Vagina (tissue), 2 donors: ENCODE measurements at regions not wholly inside any gene's neighbourhood (a gene's known extent, or its start where the extent isn't known, plus 50 kb on each side); places are given as distances from the start of the nearest gene placed in this dataset.

Experiments
- DNase-seq, 2 donors: peaks; one replicate each; pipeline ENCODE4 v3.0.0-alpha.2; 2017; ENCODE audit errors: extremely low spot score in 2 of 2
- H3K27ac ChIP-seq: fragments of 200-600 bp; sonication (generic); one replicate; pipeline ENCODE4 v1.5.1; 2019
- H3K27me3 ChIP-seq: fragments of 200-600 bp; sonication (generic); one replicate; pipeline ENCODE4 v1.5.1; 2019
- H3K36me3 ChIP-seq, 2 donors: fragments of 200-600 bp; sonication (generic); one replicate each; pipeline ENCODE4 v1.5.1; 2017 to 2019
- H3K4me1 ChIP-seq: fragments of 200-600 bp; sonication (generic); one replicate; pipeline ENCODE4 v1.5.1; 2019
- H3K4me3 ChIP-seq, 2 donors: fragments of 200-600 bp; sonication (generic); 1 replicate in 1 of 2; 2 replicates in 1 of 2; pipeline ENCODE4 v1.5.1; 2016 to 2019
- H3K9me3 ChIP-seq: fragments of 200-600 bp; sonication (generic); one replicate; pipeline ENCODE4 v1.5.1; 2019
- POLR2A ChIP-seq, 2 donors: fragments of 450-650 bp; IDR thresholded peaks; one replicate each; pipeline ENCODE4 v1.6.1; 2017; ENCODE audit warnings: antibody characterized with exemption in 2 of 2, mild to moderate bottlenecking in 2 of 2, moderate library complexity in 2 of 2
- POLR2AphosphoS5 ChIP-seq, 2 donors: sonication (generic); formaldehyde crosslinking; IDR thresholded peaks; one replicate each; pipeline ENCODE4 v1.9.0; 2017; ENCODE audit warnings: antibody characterized with exemption in 2 of 2, mild to moderate bottlenecking in 2 of 2, low read depth in 1 of 2; ENCODE audit not compliant: insufficient read depth in 1 of 2
- intact Hi-C: fragments of 100-400 bp; cut with DNase I; formaldehyde crosslinking; loops from one replicate; pipeline ENCODE4 v1.15.1; 2023
- TF ChIP-seq, protein P1 (sequence below), 3 experiments: fragments of 450-650 bp in 2 of 3; fragments of 200-600 bp in 1 of 3; sonication (generic) in 1 of 3; IDR thresholded peaks; one replicate each; pipeline ENCODE4 v1.5.1; 2017 to 2019; ENCODE audit warnings: antibody characterized with exemption in 3 of 3, mild to moderate bottlenecking in 2 of 3, moderate library complexity in 2 of 3

DNA sequence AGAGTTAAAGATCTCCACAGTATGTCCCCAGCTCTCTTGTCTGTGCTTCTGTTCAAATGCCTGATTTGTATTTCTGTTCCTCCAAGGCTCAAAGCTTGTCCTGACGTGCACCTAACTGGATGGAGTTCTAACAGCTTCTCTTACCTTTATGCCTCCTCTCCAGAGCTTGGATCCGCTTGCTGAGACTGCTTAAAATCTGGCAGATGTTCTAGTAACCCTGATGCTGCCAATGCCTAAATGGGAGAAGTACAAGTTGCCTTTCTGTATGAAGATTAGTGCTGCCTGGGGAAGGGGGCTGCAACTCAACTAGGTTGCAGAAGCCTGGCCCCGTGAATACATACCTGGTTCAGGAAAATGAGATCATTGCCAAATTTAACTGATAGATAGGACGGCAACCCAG, 354.5 kb upstream of the KCNMB2 start:
- Histone ChIP-seq H3K4me3 (no peak overlapping the region), H3K9me3 (no peaks in the 10 kb centered on the region), H3K4me1 (no peaks in the 10 kb centered on the region), H3K36me3 (no peaks in the 10 kb centered on the region), H3K27ac (no peak overlapping the region), H3K27me3 (no peaks in the 10 kb centered on the region)
- intact Hi-C loops = no loop called here
- DNase-seq = no peak
- TF ChIP-seq POLR2AphosphoS5 (IDR thresholded peaks at IDR 0.05; ENCODE audit: insufficient read depth in 1 of 2, low read depth in 1 of 2) = no peak
- TF ChIP-seq, protein P1, sequence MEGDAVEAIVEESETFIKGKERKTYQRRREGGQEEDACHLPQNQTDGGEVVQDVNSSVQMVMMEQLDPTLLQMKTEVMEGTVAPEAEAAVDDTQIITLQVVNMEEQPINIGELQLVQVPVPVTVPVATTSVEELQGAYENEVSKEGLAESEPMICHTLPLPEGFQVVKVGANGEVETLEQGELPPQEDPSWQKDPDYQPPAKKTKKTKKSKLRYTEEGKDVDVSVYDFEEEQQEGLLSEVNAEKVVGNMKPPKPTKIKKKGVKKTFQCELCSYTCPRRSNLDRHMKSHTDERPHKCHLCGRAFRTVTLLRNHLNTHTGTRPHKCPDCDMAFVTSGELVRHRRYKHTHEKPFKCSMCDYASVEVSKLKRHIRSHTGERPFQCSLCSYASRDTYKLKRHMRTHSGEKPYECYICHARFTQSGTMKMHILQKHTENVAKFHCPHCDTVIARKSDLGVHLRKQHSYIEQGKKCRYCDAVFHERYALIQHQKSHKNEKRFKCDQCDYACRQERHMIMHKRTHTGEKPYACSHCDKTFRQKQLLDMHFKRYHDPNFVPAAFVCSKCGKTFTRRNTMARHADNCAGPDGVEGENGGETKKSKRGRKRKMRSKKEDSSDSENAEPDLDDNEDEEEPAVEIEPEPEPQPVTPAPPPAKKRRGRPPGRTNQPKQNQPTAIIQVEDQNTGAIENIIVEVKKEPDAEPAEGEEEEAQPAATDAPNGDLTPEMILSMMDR (IDR thresholded peaks at IDR 0.05) = no peak
- TF ChIP-seq POLR2A (IDR thresholded peaks at IDR 0.05) = no peak

DNA sequence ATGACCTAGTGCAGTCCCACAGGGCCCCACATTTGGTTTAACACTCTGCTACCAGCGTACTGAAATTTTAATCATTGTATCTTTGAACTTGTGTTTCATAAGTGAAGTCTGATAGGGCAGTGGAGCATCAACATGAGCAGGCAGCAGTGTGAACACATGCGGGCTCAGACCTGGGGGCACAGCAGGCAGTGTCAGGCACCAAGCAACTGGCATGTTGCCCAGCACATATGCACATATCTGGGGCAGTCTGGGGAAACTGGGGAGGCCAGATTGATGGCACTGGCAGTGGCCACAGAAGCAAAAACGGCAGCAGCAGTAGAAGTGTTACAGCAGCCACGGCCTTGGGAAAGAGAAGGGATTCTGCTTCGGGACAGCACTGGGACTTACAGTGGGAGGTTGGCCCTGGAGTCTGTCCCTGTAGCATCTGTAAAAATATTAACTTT, 353.9 kb upstream of the KCNMB2 start:
- intact Hi-C loops = no loop called here
- no peak overlapping the region for H3K4me3 ChIP-seq
- no peaks in the 10 kb centered on the region for H3K4me1 ChIP-seq
- DNase-seq = no peak
- H3K36me3 ChIP-seq = no peaks in the 10 kb centered on the region
- no peaks in the 10 kb centered on the region for H3K27me3 ChIP-seq
- H3K27ac ChIP-seq = no peak overlapping the region
- H3K9me3 ChIP-seq = no peaks in the 10 kb centered on the region
- no peak for TF ChIP-seq POLR2A (IDR thresholded peaks at IDR 0.05)
- no peak for TF ChIP-seq POLR2AphosphoS5 (IDR thresholded peaks at IDR 0.05; ENCODE audit: insufficient read depth in 1 of 2, low read depth in 1 of 2)
- TF ChIP-seq, protein P1 (IDR thresholded peaks at IDR 0.05) = no peak

DNA sequence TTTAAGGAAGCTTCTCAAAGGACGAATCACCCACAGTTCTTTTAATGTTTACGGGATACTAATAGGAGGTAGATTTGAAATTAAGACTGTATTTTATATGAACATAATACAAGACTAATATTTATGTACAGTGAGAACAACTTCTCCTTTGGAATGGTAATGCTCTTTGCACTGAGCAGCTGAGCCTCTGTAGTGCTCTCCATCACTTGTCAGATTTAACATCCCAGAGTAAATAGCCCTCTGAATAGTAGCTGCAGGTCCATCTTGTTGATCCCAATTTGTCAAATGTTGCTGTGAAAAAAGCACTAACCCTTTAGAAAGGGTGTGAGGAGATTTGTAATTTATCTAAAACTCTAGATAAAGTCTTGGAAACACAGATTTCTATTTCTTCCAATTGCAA, 351.4 kb upstream of the KCNMB2 start:
- H3K4me3 ChIP-seq = no peak overlapping the region
- no peaks in the 10 kb centered on the region for H3K27me3 ChIP-seq
- intact Hi-C loops = no loop called here
- H3K9me3 ChIP-seq = no peaks in the 10 kb centered on the region
- no peaks in the 10 kb centered on the region for H3K36me3 ChIP-seq
- no peak overlapping the region for H3K27ac ChIP-seq
- DNase-seq = no peak
- no peaks in the 10 kb centered on the region for H3K4me1 ChIP-seq
- TF ChIP-seq, protein P1 (IDR thresholded peaks at IDR 0.05) = no peak
- no peak for TF ChIP-seq POLR2AphosphoS5 (IDR thresholded peaks at IDR 0.05; ENCODE audit: insufficient read depth in 1 of 2, low read depth in 1 of 2)
- TF ChIP-seq POLR2A (IDR thresholded peaks at IDR 0.05) = no peak

DNA sequence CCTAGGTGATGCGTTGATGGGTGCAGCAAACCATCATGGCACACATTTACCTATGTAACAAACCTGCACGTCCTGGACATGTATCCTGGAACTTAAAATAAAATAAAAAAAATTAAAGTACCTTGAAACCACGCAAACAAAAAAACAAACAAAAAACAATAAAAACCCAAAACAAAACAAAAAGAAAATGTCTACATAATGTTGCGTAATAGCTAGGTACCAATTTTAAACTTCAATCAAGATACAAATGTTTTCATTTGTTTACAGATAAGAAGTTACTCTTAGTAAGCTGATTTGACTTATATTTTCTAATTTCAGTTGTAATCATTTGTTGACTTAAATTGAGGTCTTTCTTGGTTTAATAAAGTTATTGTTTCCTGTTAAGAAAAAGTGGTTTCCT, 349.6 kb upstream of the KCNMB2 start:
- Histone ChIP-seq H3K4me3 (no peak overlapping the region), H3K9me3 (no peaks in the 10 kb centered on the region), H3K27me3 (no peaks in the 10 kb centered on the region), H3K27ac (no peak overlapping the region), H3K36me3 (no peaks in the 10 kb centered on the region), H3K4me1 (no peaks in the 10 kb centered on the region)
- intact Hi-C loops = no loop called here
- DNase-seq = no peak
- TF ChIP-seq, protein P1 (IDR thresholded peaks at IDR 0.05) = no peak
- TF ChIP-seq POLR2A (IDR thresholded peaks at IDR 0.05) (no peak), POLR2AphosphoS5 (IDR thresholded peaks at IDR 0.05; ENCODE audit: insufficient read depth in 1 of 2, low read depth in 1 of 2) (no peak)

DNA sequence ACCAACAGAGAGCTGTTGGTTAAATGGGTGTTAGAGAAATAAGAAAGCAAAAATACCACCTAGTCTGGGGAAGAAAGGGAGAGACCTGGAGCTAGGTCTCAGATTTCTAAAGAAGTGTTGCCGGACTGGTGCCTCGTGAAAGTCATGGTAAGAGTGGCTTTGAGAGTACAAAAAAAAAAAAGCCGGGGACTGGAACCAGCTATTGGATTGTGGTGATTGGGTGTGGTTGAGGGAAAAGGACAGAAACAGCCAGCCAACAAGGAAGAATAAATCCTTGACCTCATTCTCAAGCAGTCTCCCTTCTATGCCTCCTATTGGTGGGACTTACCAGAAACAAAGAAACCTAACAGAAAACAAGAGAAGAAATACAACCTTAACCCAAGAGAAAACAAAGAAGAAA, 346.4 kb upstream of the KCNMB2 start:
- no peaks in the 10 kb centered on the region for H3K4me1 ChIP-seq

More for the DNA sequence above, 346.4 kb upstream of the KCNMB2 start:
- Histone ChIP-seq H3K36me3 (no peaks in the 10 kb centered on the region), H3K9me3 (no peaks in the 10 kb centered on the region), H3K4me3 (no peak overlapping the region), H3K27me3 (no peaks in the 10 kb centered on the region), H3K27ac (no peak overlapping the region)
- no peak for DNase-seq
- TF ChIP-seq, protein P1 (IDR thresholded peaks at IDR 0.05) = no peak
- TF ChIP-seq POLR2AphosphoS5 (IDR thresholded peaks at IDR 0.05; ENCODE audit: insufficient read depth in 1 of 2, low read depth in 1 of 2) (no peak), POLR2A (IDR thresholded peaks at IDR 0.05) (no peak)
- intact Hi-C loops = no loop called here
